Transverse colon (tissue), 4 donors: ENCODE measurements at regions not wholly inside any gene's neighbourhood (a gene's known extent, or its start where the extent isn't known, plus 50 kb on each side); places are given as distances from the start of the nearest gene placed in this dataset.

Source experiments
- DNase-seq: peaks from one replicate; pipeline ENCODE4 v3.0.0-alpha.2; 2019
- H3K27ac ChIP-seq, 4 donors: fragments of 200-600 bp; sonication (generic); 2 replicates each; pipeline ENCODE4 v1.5.1; 2016 to 2018; ENCODE audit warnings: inconsistent platforms in 4 of 4
- H3K27me3 ChIP-seq: fragments of 200-600 bp; sonication (generic); 2 replicates; pipeline ENCODE4 v1.5.1; 2017; ENCODE audit warnings: inconsistent platforms
- H3K36me3 ChIP-seq, 4 donors: fragments of 200-600 bp; sonication (generic); 2 replicates each; pipeline ENCODE4 v1.5.1; 2017 to 2019; ENCODE audit warnings: inconsistent platforms in 4 of 4
- H3K4me1 ChIP-seq, 4 donors: fragments of 200-600 bp; sonication (generic); 2 replicates each; pipeline ENCODE4 v1.5.1; 2017 to 2020; ENCODE audit warnings: inconsistent platforms in 4 of 4
- H3K4me3 ChIP-seq, 4 donors: fragments of 200-600 bp; sonication (generic); 1 replicate in 1 of 4; 2 replicates in 3 of 4; pipeline versions ENCODE4 v1.5.1 to v1.6.1; 2017 to 2019; ENCODE audit warnings: inconsistent platforms in 4 of 4
- H3K9me3 ChIP-seq, 2 donors: fragments of 200-600 bp; sonication (generic); 2 replicates each; pipeline ENCODE4 v1.5.1; 2017 to 2019; ENCODE audit warnings: inconsistent platforms in 2 of 2
- CTCF ChIP-seq, 5 experiments: fragments of 200-600 bp in 3 of 5; fragments of 450-650 bp in 2 of 5; sonication (generic) in 3 of 5; IDR thresholded peaks; 1 replicate in 2 of 5; 2 replicates in 3 of 5; pipeline ENCODE4 v1.5.1; 2016 to 2017; ENCODE audit warnings: antibody characterized with exemption in 5 of 5, inconsistent platforms in 3 of 5, mild to moderate bottlenecking in 2 of 5, moderate library complexity in 1 of 5
- EP300 ChIP-seq: sonication (generic); formaldehyde crosslinking; IDR thresholded peaks from one replicate; pipeline ENCODE4 v1.6.1; 2017; ENCODE audit warnings: antibody characterized with exemption, low read depth
- POLR2A ChIP-seq: fragments of 450-650 bp; IDR thresholded peaks from one replicate; pipeline ENCODE4 v1.6.1; 2016; ENCODE audit warnings: antibody characterized with exemption, mild to moderate bottlenecking, moderate library complexity
- POLR2AphosphoS5 ChIP-seq, 3 donors: sonication (generic); formaldehyde crosslinking; IDR thresholded peaks; one replicate each; pipeline ENCODE4 v1.6.1; 2016; ENCODE audit warnings: antibody characterized with exemption in 3 of 3
- WGBS, 2 donors: methylation state at CpG; one replicate each; pipeline ENCODE4 v1.1.5; 2018; ENCODE audit warnings: low coverage in 1 of 2; 5-methylcytosine and 5-hydroxymethylcytosine counted together
- in situ Hi-C, 4 donors: fragments of 200-750 bp; cut with MboI; loops; one replicate each; pipeline versions ENCODE4 v1.15.0 to v1.15.1; 2017; ENCODE audit warnings: low sequenced_read_pairs in 3 of 4, low pct_ligation_motif_present in 1 of 4, low pct_unique_long_range_greater_than_20kb in 1 of 4
- intact Hi-C: fragments of 100-400 bp; cut with DNase I; formaldehyde crosslinking; loops from one replicate; pipeline ENCODE4 v1.15.1; 2023; ENCODE audit warnings: low total_unique reads

DNA sequence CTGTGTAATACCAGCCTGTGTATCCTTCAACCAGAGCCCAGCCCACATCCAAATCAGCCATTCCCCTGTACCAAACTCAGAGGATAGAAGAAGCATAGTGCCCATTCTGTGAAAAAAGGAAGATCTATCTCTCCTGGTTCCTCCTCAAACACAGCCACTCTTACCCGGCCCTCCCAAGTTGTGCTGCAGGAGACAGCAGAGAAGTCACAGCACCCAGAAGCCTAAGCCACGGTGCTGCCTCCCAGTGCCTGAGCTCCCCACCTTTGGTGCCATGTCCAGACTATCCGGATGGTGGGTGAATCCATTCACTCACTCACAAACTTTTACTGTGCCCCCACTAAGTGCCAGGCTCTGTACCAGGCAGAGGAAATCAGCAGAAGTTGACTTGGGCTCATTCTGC, 166.0 kb upstream of the ZMIZ1 start:
- H3K27ac ChIP-seq, result no peak overlapping the region
- in situ Hi-C loops (no loop called here), intact Hi-C loops (no loop called here)
- H3K9me3 ChIP-seq, result no peaks in the 10 kb centered on the region
- DNase-seq, result no peak
- H3K27me3 ChIP-seq, result no peaks in the 10 kb centered on the region
- H3K36me3 ChIP-seq, result no peaks in the 10 kb centered on the region
- 79% methylated on average over 3 of the region's 3 CpGs; no CpG with 5 or more reads in 1 of the 2 donors for WGBS, 2 donors
- H3K4me3 ChIP-seq, result no peak overlapping the region
- H3K4me1 ChIP-seq, result peaks cover 0 to 3% (median 0%) of the 10 kb centered on the region in 4 donors
- no peak for TF ChIP-seq EP300
- no peak for TF ChIP-seq POLR2AphosphoS5 (IDR thresholded peaks at IDR 0.05)
- TF ChIP-seq CTCF (IDR thresholded peaks at IDR 0.05), result no peak
- TF ChIP-seq POLR2A, result no peak

DNA sequence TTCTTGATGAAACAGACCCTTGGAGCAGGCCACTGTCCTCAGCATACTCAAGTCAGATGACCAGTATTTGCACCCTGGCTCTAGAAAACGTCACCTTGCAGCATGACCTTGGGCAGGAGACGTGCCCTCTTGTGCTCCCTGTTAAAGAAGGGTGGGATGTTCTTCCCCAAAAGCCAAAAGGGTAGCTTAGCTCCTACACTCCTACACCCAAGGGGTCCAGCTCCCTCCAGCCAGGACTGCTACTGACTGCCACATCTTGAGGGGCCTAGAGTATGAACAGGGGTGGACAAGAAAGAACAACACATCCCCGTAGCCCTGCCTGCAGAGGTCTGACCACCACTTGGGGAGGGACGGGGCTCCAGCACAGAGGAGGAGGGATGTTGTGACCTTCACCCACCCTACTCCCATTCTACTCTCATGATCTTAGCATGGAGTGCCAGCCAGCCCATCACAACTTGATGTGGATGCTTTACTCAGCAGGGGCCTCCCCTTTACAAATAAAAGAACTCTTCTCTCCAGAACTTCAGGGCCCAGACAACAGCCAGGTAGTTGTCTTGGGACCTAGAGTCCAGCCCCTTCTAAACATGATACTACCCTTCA, 165.3 kb upstream of the ZMIZ1 start:
- TF ChIP-seq POLR2AphosphoS5 (IDR thresholded peaks at IDR 0.05) (no peak), POLR2A (no peak), EP300 (no peak), CTCF (IDR thresholded peaks at IDR 0.05) (no peak)
- 64% methylated on average over 4 of the region's 4 CpGs; no CpG with 5 or more reads in 1 of the 2 donors for WGBS, 2 donors
- intact Hi-C loops (no loop called here), in situ Hi-C loops (no loop called here)
- Histone ChIP-seq H3K4me3 (no peak overlapping the region), H3K4me1 (peaks cover 0 to 3% (median 0%) of the 10 kb centered on the region in 4 donors), H3K27ac (no peak overlapping the region), H3K27me3 (no peaks in the 10 kb centered on the region), H3K9me3 (no peaks in the 10 kb centered on the region), H3K36me3 (no peaks in the 10 kb centered on the region)
- DNase-seq, result no peak

DNA sequence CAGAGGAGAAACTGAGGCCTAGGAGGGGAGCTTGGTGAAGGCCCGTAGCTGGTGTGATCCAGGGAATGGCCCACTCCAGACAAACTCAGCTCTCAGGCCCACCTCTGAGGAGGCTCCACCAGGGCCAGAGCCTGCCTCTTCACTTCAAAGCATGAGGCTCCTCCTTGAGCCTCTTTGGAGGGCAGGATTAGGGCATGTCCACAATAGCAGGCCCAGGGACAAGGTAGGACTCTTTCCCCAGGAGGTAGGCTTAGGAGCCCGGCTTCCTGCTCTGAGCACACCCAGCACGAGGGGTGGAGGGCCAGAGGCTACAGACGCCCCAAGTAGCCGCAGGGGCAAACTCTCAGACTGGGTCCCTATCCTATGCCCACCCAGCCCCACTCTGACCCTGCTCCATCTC, 164.6 kb upstream of the ZMIZ1 start:
- WGBS, 2 donors, result 87% methylated on average over 5 of the region's 5 CpGs; no CpG with 5 or more reads in 1 of the 2 donors
- TF ChIP-seq POLR2AphosphoS5 (IDR thresholded peaks at IDR 0.05) (no peak), POLR2A (no peak), CTCF (IDR thresholded peaks at IDR 0.05) (no peak), EP300 (no peak)
- in situ Hi-C loops (no loop called here), intact Hi-C loops (no loop called here)
- no peak for DNase-seq
- H3K4me3 ChIP-seq, result no peak overlapping the region
- no peaks in the 10 kb centered on the region for H3K36me3 ChIP-seq
- H3K27ac ChIP-seq, result no peak overlapping the region
- H3K4me1 ChIP-seq, result peaks cover 0 to 3% (median 0%) of the 10 kb centered on the region in 4 donors
- H3K9me3 ChIP-seq, result no peaks in the 10 kb centered on the region
- H3K27me3 ChIP-seq, result no peaks in the 10 kb centered on the region

DNA sequence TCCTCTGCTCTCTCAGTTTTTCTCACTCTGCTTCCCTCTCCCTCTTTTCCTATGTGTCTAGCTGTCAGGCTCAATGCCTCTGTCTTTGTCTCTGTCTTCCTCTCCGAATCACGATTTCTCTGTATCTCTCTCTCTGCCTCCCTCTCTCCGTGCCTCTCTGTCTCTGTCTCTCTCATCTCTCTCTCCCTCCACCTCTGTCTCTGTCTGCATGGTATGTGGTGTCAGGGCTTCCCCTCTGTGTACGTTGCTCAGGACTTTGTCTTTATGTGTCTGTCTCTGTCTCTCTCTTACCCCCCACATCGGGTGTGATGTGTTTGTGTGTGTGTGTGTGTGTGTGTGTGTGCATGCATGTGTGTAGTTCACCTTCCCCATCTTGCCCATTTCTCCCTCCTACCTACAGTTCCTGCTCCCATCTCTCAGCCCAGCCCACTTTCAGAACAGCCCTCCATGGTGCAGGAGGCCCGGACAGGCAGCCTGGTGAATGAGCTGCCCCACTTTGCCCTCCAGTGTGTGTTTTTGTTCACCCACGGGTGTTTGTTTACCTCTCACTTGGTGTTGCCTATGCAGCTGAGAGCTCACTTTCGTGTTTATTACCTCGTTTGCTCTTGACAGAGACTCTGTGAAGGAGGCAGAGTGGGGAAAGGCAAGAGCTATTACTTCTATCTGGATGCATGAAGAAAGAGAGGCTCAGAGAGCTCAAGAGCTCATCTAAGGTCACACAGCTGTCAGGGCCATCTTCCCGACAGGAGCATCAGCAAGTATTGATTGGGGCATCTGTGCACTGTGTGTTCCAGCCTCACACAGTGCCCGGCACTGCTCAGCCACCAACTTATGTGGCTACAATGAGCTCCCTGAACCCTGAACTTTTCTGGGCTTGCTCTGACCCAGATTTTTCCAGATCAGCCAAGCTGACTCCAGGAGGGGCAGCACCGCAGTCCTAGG, 163.5 kb upstream of the ZMIZ1 start:
- no peak for TF ChIP-seq CTCF (IDR thresholded peaks at IDR 0.05)
- TF ChIP-seq POLR2A, result no peak
- TF ChIP-seq EP300, result no peak
- TF ChIP-seq POLR2AphosphoS5 (IDR thresholded peaks at IDR 0.05), result no peak

More for the DNA sequence above, 163.5 kb upstream of the ZMIZ1 start:
- Histone ChIP-seq H3K36me3 (no peaks in the 10 kb centered on the region), H3K27me3 (no peaks in the 10 kb centered on the region), H3K4me1 (no peaks in the 10 kb centered on the region), H3K9me3 (no peaks in the 10 kb centered on the region), H3K27ac (no peak overlapping the region), H3K4me3 (no peak overlapping the region)
- in situ Hi-C loops (no loop called here), intact Hi-C loops (no loop called here)
- no peak for DNase-seq
- WGBS, 2 donors, result 77 to 90% methylated on average over 4 to 12 of the region's 12 CpGs
